ENCODE measurements at regions not wholly inside any gene's neighbourhood (a gene's known extent, or its start where the extent isn't known, plus 50 kb on each side); places are given as distances from the start of the nearest gene placed in this dataset.
"Not testable (repeated sequence)": the region's sequence is repeated elsewhere in the genome, so short reads cannot be mapped to it uniquely, and the experiment has no call there.

DNA sequence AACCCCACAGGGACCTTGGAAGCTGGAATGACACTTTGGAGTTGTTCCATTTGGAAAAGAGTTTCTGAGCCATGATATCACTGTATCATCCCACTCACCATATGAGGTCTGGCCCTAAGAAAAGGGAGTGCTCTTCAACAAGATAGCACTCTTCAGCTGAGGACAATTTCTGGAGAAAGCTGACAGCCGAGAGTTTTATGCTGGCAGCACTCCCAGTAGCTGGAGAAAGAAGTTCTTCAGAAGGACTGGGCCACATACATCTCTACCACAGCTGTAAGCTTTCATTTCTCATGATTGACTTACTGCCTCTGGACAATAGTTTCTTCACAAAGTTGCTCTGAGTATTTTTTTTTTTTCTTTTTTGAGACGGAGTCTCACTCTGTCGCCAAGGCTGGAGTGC, 914.4 kb upstream of the ADAMTS5 start:
- not testable (repeated sequence) for TF ChIP-seq EZH2 (IDR thresholded peaks at IDR 0.05; ENCODE audit: insufficient read depth, poor library complexity, severe bottlenecking); EZH2phosphoT487 (IDR thresholded peaks at IDR 0.05; ENCODE audit: insufficient read depth, low read depth)

All from GM23248 (cell line).